ENCODE measurements at regions not wholly inside any gene's neighbourhood (a gene's known extent, or its start where the extent isn't known, plus 50 kb on each side); places are given as distances from the start of the nearest gene placed in this dataset.
"Not testable (repeated sequence)": the region's sequence is repeated elsewhere in the genome, so short reads cannot be mapped to it uniquely, and the experiment has no call there.

DNA sequence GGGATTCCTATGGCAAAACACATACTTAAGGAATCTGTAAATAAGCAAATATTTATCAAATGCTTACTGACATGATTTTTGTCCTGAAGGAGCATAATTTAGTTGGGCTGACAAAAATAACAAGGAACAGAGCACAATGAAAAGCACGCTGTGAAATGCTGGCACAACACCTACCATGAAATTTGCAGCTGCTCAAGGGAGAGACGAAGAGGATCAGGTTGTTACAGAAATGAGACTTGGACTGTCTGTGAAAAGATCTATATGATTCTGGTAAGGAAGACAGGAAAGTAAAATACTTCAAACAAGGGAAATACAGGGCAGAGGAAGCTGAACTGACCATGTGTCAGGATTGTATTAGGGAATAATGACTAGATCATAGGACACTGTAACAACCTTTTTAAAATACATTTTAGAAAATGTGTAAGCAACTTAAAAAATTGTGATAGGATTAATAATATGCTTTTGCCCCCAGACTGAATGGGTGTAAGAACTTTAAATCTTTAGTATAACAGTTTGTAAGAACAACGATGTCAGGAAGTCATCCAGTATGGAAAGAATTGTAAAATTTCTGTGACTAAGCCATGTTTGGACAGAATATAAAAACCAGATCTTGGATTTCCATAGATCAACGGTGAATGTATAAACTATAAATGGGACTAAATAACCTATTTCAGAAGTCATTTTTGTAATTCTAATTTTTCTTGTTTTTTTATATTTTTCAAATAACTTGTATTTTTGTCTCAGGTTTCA lies 1556.0 kb downstream of the EFNB2 start:
- no peak for DNase-seq

DNA sequence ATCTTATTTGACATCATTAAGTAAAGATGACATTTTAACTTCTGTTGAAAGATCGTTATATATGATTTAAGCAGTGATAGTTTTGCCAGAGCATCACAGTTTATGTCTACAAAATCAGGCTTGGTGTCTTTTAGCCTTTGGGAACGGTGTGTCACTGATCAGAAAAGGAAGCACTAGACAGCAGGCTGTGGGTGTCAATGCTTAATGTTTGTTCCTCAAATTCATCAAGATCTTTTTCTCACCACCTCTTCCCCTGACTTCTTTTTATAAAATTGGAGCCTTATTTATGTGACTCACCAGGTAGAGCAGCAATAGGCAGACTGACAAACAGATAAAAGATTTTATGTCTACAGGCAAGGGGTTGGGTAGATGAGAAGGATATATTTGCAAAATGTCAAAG lies 1558.5 kb downstream of the EFNB2 start:
- no peak for DNase-seq

DNA sequence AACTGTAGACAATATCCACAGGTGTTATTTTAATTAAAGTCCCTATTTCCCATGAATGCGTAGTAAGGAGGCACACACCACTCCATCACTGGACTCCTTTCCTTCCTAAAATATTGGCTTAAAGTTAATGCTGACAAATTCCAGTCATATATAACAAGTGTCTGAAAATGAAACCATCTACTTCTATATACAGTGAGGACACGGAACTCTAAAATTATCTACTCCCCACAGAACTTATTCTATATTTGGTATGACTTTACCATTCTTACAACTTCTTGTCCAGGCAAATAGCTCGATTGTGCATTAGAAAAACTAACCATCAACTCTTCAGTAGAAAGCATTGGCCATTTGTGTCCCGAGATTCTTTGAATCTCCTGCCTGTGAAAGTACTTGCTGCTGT lies 1560.2 kb downstream of the EFNB2 start:
- no peak for DNase-seq

DNA sequence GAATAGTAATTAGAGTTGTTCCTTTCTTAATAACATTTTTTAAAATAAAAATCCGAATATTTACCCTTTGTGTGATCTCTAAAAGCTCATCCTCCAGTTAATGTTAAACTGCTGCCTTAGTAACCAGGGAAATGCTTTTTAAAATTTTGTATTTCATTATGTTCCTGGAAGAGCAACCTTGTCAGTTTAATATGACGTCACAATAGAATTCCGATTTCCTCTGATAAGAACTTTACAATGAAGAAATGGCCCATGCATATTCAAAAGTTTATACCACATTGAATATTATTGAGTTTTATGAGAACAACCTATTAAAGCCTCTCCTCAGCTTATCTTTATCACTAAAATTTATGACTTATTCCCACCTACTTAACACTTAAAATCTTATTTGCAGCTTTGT lies 1566.6 kb downstream of the EFNB2 start:
- DNase-seq, result no peak

DNA sequence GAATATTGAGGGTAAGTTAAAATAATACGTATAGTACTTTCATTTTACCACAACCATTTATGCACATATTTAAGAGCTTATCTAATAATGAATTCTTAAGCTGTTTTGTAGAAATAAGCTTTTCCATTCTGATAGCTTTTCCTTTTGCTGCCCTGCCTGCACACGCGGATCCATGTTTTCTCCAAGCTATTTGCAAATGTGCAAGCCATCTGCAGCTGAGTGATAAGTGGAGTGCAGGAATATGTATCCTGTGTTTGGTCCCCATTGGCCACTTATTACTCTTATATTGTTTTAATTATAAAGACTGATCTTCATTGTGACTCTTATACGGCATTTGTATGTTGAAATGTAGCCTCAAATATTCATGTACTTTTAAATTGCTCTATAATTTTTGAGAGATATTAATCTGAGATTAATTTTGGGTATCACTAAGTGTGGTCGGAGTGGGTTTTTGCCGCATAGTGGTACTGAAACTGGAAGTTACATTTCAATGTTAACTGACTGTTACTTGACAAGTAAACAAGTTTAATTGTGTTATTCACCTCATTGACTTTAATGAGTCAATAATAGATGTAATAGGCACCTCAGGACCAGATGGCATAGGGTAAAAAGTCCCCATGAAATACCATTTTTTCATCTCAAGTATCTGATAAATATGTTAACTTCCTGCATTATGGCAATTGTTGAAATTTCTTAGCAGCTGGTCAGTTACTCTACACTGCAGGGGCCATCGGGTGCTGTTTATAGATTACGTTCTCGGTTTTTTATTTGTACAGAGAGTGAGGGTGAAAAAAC lies 1567.4 kb downstream of the EFNB2 start:
- DNase-seq, result no peak

DNA sequence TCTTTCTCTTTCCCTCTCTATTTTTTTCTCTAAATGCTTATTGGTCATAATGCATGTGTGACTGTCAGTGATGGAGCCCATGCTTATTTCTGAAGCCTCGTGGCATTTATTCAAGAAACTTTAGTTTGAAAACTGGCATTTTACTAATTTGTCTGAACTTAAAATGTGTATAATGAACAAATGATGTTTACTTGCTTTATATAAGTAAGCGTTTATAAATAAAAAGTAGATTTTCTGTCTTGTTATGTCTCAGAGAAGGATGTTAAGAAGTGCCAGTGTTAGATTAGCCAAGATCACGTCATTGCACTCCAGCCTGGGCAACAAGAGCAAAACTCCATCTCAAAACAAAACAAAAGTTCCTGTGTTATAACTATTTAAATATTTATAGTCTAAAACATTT lies 1568.1 kb downstream of the EFNB2 start:
- no peak for DNase-seq

DNA sequence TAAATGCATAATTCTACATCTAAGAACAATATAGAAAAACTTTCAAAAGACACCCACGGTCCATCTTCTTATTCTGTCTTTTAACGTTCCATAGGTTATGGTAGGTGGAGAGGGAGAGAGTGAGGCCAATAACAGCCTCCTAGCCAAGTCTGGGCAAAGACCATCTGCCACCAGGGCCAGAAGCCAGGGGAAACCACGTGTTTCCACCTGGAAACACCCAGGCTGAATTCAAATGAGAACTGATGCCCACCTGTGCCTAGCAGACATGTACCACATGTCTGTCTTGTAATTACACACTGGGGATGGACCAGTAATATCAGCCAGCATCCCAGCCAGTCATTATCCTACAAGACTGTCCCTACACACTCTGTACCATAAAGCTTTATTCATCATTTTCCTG lies 1573.1 kb downstream of the EFNB2 start:
- no peak for DNase-seq

DNA sequence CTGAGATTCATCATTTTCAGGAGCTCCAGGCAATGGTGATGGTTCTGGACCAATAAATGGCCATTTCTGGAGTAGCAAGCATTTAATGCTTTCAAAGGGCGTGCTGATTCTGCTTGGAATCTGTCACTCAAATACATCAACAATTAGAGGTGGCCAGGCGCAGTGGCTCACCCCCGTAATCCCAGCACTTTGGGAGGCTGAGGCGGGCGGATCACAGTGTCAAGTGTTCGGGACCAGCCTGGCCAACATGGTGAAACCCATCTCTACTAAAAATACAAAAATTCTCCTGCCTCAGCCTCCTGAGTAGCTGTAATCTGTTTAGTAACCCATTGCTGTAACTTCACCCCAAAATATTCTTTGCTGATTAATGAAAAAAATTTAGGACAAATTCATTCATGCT lies 1574.2 kb downstream of the EFNB2 start:
- no peak for DNase-seq

DNA sequence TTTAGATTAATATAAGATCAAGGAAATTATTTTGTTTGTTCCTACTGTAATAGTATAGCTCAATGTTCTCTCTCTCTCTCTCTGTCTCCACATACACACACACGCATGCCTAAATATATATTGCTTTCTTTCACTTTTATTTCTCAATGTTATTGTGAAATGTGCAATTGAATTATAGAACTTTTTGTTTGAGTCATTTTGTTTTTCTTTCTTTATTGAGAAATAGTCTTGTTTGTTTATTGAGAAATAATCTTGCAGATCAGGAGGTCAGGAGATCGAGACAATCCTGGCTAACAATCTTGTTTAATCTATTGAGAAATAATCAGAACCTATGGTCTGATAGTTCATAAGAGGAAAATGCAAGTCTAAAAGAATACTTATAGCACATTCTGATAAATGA lies 1581.3 kb downstream of the EFNB2 start:
- DNase-seq, result no peak

DNA sequence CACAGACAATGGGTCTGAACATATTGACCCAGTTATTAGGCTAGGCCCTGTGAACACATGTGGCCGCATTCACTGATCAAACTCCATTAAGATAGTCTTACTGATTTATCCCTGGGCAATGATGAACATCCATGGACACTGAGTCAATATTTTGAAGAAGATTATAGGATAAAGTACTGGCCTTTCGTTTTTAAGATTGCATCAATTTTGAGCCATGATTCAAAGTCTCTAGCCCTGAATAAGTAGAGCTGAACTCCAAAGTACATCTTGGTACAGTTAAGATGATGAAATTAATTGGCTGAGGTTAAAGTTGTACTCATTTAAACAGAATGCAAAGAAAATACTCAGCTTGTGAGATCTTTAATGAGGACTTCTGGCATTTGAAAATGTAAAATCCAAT lies 1581.9 kb downstream of the EFNB2 start:
- DNase-seq, result no peak

DNA sequence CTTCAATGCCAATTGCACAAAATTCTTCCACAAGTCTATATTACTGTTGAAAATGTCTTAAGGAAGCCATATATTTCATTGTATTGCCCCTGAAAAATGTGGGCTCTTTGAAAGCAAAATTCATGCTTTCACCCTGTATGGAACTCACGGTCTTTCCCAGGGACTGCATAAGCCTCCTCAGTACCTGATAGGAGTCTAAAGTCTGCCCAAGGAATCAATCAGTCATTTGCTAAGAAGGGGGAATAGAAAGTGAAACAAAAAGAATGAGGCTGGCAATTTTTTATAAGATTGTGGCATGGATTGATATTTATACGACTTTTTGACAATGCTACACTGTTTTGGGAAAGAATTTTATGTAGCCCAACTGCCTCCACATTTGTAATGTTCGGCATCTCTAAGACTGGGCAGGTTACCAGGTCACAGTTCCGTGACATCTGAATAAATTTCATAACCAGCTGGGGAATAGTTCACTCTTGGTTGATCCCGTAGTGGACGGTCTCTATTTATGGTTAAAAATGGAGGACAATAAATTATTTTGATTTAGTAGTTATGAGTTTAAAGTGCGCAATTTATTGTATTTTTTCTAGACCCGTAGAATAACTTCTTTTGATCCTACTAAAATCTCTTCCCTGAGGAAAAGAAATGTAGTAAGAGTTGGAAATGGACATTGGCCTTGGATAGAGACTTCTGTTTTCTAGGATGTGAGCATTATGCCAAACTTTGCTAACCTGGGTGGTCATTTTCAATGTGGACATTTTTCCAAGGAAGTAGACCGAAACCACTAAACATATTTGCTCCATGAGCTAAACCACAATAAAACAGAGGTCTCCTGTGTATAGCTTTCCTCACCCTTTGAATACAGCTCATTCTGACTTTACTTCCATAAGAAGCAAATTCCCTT lies 1585.4 kb downstream of the EFNB2 start:
- DNase-seq, result no peak

DNA sequence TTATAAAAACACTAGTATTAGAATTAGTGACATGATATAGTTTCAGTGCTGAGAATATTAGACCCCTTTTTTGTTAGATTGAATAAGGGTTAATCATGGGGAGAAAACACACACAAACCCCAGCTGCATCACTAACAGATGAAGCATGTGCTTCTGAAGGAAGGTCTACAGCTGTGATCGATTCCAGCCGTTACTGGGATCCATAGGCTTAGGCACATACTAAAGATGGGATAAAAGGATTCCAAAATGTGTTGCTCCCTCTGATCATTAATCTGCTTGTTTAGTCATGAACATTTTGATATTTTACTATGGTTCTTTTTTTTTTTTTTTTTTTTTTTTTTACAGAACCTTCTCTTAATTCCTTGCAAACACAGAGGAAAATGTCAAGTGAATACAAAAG lies 1591.3 kb downstream of the EFNB2 start:
- no peak for DNase-seq

DNA sequence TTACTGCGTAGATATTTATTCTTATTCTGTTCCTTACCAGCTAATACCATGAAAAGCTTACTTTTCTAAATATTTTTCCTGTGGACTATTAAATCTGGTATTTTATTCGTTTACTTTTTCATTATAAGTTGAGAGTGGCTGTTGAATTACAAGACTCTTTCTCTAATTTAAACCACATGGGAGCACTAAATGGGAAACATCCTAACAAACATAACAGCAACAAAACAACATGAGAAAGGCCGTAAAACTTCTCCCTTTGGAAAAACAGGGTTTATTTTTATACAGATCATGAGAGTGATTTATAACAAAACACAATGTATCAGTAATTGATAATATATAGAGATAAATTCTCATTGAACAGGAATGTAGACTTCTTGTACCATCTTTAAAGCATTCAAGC lies 1592.1 kb downstream of the EFNB2 start:
- DNase-seq, result no peak

DNA sequence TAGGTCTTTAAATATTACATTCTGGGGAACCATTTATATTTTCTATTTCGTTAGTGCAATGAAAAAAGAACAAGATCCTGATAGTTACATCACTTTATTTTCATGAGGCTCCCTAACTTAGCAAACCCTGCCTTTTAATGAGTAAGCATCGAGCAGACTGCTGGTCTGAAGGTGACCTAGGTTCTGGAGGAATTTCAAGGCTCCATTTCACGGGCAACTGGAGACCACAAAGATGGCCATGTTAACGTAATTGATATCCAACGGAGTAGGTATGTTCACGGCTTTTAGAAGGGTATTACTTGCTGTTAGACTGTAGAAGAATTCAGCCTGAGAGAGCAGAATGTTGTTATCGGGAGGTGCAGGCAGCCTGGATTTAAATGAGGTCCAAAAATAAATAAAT lies 1597.6 kb downstream of the EFNB2 start:
- no peak for DNase-seq

DNA sequence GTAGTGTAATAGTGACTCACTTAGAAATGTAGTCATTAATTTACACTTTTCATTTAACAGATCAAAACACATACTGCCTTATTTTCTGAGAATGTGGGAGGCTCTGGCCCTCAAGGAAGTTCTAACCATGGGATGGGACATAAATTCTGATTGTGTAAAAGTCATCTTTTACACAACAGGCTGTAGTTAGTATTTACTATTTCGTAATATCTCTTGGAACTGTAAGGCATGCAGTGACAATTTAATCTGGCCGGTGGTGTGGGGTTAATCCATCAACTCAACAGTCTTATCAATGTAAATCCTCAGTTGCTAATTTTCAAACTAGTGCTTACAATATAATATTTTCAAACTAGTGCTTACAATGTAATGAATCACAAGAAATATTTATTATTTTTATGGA lies 1599.2 kb downstream of the EFNB2 start:
- DNase-seq, result no peak

DNA sequence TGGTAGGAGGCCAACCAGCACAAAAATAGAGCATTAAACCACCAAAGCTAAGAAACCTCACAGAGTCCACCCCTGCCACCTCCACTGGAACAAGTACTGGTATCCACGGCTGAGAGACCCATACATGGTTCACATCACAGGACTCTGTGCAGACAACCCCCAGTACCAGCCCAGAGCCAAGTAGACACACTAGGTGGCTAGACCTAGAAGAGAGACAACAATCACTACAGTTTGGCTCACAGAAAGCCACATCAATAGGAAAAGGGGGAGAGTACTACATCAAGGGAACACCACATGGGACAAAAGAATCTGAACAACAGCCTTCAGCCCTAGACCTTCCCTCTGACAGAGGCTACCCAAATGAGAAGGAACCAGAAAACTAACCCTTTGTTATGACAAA lies 1614.9 kb downstream of the EFNB2 start:
- DNase-seq, result not testable (repeated sequence)

DNA sequence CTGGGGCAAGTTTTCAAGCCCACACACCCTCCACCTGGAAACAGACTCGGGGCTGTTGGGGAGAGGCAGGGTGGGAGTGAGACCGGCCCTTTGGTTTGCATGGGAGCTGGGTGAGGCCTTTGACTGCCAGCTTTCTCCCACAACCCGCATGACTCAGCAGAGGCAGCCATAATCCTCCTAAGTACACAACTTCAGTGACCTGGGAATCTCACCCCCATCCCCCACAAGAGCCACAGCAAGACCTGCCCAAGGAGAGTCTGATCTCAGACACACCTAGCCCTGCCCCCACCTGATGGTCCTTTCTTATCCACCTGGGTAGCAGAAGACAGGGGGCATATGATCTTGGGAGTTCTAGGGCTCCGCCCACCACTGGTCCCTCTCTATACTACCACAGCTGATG lies 1615.4 kb downstream of the EFNB2 start:
- DNase-seq, result no peak

DNA sequence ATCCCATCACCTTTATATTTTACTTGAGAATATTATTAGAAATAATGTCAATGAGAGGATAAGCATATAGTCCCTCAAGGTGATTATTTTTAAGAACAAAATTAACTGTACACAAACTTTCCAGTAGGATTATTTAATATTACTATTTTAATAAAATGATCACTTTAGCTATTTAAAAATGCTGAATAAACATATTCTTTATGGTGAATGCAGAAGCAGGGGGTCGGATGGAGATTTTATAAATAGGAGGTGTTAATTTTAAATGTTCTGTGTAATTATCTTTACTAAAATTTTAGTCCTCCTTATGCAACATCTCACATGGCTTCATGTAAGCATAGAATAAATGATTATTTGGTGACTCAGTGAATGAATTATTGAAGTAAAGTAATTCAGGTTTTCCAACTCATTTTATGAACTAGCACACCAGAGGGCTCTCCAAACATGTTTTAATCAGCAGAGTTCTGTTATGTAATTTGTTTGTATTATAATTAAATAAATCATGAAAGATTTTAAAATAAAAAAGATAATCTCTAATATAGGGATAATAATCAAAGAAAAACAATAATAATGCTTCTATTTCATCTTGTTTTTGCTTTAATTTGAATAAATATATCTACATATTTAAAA lies 1635.2 kb downstream of the EFNB2 start:
- no peak for DNase-seq

DNA sequence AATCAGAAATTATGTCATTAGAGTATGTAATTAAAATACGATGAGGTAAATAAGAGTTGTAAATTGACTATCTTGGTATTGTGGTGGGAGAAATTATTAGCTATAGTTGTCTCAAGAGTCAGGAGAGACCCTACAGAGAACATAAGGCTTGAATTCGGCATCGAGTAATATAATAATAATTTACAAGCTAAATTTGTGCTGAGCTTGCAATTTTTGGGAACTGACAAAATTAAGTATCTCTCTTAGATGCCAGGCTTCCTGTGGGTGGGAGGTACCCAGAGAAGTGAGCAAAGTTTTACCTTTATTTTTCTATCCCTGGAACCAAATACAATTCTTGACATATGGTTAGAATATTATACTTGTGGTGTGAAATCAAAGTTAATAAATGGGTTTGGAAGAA lies 1637.0 kb downstream of the EFNB2 start:
- no peak for DNase-seq

DNA sequence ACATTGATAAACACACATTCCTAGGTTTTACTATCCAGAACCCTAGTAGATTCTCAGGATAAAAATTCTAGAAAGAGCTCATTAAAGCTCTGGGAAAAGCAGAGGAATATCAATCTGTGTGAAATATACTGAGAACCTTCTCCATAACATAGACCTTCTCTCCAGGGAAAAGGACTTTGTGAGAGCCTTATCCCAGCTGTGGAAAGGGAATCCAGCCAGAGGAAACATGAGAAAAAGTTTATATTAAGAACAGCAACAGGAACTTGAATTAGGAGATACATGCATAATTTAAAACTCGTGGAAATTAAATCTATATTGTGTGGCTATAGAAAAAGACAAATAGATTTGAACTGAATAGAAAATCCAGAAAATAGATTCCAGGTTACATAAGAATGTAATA lies 1639.9 kb downstream of the EFNB2 start:
- no peak for DNase-seq

DNA sequence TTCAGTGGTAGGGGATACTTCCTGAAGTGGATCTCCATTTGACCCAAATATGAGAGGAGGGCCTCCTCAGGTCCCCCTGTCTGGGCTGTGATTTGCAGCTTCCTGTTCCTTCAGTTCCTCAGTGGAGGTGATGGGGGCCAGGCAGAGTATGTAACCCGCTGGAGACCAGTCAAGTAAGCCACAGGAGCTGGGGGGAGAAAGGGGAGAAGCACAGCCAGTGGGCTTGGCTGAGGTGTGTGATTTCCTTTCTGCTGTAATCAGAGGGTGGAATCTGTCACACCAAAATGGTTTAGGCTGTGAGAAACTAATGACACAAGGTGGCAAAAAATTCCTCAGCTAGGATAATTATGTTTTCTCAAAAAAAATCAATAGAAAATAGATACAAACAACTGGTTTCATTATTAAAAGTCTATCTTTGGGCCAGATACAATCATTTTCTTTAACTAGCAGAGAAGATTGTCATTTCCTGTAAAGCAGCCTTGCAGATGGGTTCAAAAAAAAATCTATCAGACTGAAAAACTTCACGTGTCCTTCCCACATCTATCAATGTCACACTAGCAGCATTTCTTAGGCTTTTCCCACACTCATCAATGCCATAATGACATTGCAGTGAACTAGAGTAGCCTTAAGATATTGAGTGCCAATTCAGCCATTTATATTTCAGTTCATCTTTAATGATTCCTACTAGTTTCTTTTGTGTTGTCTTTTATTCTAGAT lies 1660.3 kb downstream of the EFNB2 start:
- no peak for DNase-seq

DNA sequence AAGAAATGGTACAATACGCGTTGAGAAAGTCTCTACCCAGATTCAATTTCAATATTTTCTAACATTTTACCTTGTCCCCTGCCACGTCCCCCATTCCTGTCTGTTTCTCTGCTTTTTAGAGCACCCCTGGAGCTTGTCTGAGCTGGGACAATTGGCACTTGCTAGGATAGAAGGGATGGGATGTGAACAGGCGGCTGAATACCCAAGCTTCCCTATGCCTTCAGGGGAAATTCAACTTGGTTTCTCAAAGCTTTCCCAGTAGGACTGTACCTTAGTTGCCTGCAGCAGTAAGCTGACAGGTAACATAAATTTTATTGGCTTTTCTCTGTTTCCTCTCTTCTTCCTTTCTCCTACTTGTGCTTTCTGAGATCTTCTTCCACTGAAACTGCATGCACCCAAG lies 1663.3 kb downstream of the EFNB2 start:
- DNase-seq, result no peak
